ENCODE measurements at regions not wholly inside any gene's neighbourhood (a gene's known extent, or its start where the extent isn't known, plus 50 kb on each side); places are given as distances from the start of the nearest gene placed in this dataset.

- TF ChIP-seq ELF4 (IDR thresholded peaks at IDR 0.05) (no peak), TARDBP (IDR thresholded peaks at IDR 0.05) (no peak), BHLHE40 (IDR thresholded peaks at IDR 0.05; ENCODE audit: borderline replicate concordance) (no peak), FOXA1 (IDR thresholded peaks at IDR 0.05) (no peak)
Observed at GRCh38 chr1:4965346-4966075, 311.1 kb downstream of the AJAP1 start.

All from HEK293T (cell line).